ENCODE measurements at regions not wholly inside any gene's neighbourhood (a gene's known extent, or its start where the extent isn't known, plus 50 kb on each side); places are given as distances from the start of the nearest gene placed in this dataset.

DNA sequence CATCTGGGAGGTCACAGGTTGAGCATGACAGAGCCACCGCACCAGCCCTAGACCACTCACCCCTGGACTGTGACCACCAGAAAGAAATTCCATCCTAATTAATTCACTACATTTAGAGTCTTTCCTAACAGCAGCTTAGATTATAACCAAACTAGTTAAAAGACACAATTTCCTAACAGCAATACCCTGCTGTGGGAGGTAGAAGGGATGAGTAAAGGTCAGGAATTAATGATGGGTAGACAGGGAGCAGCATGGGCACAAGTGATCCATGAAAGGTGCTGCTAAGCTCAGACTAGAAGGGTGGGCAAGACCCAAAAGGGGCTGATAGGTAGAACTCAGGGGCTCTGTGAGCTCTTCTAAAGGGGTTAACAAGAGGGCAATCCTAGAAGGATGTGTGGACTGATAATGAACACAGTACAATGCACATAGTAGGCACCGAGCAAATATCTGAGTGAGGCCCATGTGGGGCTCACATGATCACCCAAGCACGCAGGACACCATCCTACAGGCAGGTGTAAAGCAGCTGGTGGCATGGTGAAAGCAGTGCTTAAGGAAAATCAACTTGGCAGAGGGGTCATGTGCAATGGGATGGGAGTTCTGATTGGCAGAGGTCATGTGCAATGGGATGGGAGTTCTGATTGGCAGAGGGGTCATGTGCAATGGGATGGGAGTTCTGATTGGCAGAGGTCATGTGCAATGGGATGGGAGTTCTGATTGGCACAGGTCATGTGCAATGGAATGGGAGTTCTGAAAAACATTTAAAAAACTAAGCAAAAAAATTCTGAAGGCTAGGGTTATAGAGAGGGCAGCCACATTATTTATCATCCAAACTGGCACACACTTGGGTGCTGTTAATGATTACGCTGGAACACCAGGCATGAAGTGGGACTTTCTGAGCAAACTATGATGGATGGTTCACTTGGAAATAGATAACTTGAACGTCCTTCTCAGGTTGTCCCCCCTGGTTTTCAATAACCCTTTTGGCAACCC lies 188.2 kb upstream of the FOXQ1 start:
- no peak for DNase-seq (ENCODE audit: low read depth in 2 of 2)

DNA sequence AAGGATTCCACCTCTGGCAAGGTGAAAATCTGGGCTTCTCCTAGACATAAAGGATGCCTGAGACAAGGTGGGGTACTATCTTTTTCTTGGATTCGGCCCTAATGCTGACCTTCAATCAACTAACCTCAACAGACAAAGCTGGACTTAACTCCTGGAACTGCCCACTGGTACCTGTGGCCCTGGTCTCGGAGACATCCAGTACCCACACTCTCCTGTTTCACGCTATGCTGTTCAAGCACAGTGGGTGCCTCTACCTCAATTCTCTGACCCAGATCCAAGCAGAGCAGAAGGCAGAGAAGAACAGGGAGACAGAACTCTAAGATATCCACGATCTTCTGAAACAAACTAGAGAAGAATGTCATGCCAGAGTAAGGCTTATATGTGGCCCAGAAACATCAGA lies 189.8 kb upstream of the FOXQ1 start:
- DNase-seq (ENCODE audit: low read depth in 2 of 2), result no peak

DNA sequence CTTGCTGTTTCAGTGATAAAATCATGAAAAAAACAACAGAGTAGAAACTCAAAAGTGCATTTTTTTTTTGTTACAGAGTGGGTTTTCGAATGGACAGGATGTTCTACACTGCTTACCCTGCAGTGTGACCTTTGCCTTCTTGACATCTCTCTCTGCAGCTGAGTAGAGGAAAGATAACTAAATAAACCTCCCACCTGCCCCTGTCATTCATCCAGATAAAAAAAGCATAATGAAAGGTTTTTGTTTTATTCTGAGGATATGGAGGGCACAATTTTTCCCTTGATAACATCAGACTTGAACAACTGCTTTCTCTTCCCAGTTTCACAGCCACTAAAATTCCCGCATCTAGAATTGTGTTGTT lies 193.6 kb upstream of the FOXQ1 start:
- no peak for DNase-seq (ENCODE audit: low read depth in 2 of 2)

DNA sequence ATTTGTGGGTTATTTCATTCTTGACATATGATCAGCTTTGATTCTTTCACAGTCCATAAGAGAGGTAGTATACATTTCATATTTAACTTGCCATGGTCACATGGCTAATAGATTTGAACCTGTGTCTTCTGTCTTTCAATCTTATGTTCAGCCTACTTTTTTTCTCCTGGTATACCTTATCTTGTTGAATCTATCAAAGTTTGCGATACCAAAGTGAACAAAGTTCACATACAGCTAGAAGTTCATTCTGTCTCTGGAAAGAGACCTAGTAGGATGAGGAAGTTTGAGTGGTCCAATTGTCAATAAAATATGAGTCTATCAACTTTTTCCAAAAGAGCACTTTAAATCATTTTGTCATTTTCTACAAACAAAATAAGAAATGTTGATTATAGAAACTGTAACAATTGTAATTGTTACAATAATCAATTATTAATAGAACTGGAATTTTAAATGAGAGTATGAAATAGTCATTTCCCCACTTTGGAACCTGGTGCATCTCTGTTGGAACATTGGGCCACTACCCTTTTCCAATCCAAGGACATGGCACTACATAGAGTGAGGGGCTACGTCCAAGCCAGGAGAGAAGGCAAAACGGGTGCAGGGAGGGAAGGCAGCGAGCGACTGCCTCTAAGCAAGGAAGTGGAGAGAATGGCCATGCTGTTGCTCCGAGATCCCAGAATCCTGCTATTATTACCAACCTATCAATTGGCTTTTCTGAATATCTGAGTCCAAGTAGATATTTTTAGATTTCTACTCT lies 194.2 kb upstream of the FOXQ1 start:
- DNase-seq (ENCODE audit: low read depth in 2 of 2), result no peak

DNA sequence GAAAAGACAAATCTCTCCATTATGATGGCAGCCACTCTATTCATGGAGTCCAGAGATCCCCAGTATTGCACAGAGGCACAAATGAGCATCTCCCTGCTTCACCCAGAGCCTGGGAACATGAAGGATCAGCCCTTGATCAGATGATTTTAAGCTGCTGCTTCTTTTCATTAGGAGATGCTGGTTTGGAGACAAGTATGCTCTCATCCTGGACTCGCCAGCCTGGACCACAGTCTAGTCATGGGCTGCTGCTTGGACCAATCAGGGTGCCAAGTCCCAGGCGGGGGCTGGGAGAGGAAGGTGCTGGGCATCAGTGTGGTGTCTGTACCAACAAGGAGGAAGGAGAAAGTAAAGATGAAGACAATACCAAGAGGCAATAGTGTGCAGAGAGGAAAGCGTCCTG lies 195.7 kb upstream of the FOXQ1 start:
- DNase-seq (ENCODE audit: low read depth in 2 of 2), result no peak

DNA sequence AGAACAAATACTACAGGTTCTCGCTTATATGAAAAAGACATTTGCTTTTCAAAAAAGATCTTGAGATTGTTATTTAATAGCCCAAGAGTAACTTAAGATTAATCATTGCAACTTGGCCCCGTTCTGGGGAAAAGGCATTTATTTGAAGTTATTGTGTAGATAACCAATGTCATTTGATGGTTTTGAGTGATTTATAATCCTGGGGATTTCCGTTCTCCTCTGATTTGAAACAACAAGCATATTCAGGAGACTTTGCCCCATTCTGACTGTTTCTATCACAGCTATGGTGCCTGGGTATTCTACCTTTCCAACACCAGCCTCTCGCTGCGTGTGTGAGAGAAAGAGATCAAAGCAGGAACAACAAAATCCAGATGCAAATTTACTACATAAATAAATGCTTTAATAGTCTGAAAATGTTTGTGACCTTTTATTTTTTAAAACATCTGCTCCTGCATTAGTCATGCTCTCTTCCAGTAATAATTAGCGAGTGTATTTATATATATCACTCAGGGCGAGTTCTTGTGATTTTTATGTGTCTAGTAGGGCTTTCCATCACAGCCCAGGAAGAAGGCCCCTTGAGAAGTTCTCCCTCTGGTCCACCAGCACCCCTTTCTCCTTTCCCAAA lies 197.9 kb upstream of the FOXQ1 start:
- DNase-seq (ENCODE audit: low read depth in 2 of 2), result no peak

DNA sequence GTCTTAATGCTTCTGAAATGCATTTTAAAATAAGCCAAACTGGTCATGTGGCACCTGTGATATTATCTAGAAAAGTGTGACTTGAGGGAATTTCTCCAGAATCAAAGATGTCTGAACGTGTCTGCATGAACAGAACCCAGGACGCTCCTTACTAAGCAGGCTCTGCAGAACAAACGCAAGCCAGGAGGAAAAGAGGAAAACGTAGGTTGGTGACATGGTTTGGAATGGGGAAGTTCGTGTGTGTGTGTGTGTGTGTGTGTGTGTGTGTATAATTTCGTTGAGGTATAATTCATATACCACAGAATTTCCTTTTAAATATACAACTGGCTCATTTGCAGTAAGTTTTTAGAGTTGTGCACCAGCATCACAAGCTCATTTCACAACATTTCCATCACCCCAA lies 200.5 kb upstream of the FOXQ1 start:
- DNase-seq (ENCODE audit: low read depth in 2 of 2), result no peak

DNA sequence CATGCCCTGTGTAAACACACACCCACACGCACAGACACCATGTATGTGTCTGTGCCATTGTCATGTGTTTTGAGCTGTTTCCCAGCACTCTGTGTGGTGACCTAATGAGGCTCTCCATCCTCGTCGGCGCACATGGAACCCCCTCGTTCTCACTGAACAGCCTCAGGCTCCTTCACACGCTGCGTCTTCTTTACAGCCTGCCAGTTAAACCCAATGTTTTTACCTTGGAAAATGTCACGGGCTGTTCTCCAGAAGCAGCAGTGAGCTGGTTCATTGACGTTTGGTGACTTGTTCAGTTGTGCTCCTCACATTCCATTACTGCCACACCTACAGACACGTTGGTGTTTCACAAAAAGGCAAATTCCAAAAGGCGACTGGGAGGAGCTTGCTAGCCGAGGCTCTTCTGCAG lies 201.0 kb upstream of the FOXQ1 start:
- no peak for DNase-seq (ENCODE audit: low read depth in 2 of 2)

DNA sequence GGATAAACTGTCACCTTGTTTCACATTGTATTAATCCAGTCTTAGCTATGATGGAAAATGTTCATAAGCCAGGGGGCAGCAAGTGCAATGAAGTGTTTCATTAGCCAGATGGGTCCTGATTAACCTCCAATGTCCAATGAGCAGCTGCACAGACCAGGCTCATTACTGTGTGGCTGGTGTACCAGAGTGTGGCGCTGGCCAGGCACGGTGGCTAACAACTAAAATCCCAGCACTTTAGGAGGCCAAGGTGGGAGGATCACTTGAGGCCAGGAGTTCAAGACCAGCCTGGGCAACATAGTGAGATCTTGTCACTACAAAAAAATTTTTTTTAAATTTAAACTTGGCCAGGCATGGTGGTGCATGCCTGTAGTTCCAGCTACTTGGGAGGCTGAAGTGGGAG lies 201.7 kb upstream of the FOXQ1 start:
- DNase-seq (ENCODE audit: low read depth in 2 of 2), result no peak

DNA sequence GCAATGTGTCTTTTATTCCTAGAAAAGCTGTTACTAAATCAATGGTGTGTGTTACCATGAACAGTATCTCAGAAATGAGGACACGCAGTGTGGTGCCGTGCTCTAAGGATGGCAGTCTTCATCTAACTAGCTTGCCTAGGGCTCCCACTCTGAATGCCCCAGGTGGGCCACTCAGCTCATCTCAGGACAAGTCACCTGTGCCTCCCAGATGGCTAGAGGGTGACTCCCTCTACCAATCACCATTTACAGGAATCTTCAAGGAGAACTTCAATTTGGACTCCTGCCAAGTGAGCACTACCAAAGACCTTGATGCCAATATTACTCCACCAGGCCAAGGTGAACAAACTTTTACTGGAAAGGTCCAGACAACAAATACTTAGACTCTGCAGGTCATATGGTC lies 202.8 kb upstream of the FOXQ1 start:
- DNase-seq (ENCODE audit: low read depth in 2 of 2), result no peak

DNA sequence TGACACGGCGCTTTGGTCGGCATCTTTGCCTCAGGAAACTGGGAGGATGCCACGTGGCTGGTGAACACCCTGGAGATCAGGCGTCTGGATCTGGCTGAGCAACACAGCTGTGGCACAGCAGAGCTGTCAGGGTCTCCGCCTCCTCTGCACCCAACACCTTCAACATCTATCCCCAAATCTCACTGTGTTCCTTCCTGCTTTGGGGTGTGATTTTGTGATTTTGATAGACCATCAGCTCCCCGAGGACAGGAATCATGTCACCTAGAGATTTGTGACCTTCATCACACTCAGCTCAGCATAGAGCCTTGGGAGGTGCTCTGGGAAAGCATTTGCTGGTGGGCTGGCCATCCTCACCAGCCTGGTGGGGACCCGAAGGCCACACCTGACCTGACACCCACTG lies 203.7 kb upstream of the FOXQ1 start:
- no peak for DNase-seq (ENCODE audit: low read depth in 2 of 2)

DNA sequence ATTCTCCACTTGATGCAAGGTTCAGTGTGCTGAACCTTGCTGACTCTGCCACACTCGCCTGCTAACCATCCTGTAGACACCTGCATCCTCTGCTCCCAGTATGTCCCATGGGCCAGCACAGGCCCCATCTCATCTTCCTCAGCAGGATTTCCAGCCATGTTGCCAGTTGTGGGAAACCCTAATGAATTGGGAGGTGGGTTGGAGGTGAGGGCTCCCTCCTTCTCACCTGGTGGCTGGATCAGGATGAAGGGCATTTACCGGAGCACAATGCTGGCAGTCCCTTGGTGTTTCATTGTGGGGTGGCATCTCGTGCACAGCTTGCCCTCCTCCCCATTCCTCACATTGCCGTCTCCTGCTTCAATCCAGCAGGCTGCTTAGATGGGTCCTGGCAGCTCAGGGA lies 204.3 kb upstream of the FOXQ1 start:
- DNase-seq (ENCODE audit: low read depth in 2 of 2), result no peak

DNA sequence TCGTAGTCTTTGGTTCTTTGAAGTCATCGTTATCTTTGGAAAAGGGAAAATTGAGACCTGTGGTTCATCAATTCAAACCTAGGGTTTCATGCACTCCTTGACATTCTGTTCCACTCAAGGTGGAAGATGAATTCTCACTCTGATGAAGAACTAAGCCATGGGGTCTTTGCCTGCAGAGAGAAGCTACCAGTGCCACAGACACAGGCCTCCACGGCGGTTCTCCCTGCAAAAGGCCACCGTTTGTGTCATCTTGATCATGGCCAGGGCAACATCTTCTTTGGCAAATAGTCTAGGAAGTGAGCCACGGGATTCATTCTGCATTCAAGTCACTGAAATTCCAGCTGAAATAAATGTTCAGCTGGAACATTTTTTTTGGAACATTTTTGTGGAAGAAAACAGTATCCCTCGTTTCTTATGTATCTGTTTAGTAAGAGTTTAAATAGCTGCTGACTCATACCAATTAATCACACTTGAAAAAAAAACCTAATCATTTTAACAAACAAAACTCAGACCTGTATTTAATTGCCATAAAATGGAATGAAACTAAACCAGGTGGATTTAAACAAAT lies 206.0 kb upstream of the FOXQ1 start:
- no peak for DNase-seq (ENCODE audit: low read depth in 2 of 2)

DNA sequence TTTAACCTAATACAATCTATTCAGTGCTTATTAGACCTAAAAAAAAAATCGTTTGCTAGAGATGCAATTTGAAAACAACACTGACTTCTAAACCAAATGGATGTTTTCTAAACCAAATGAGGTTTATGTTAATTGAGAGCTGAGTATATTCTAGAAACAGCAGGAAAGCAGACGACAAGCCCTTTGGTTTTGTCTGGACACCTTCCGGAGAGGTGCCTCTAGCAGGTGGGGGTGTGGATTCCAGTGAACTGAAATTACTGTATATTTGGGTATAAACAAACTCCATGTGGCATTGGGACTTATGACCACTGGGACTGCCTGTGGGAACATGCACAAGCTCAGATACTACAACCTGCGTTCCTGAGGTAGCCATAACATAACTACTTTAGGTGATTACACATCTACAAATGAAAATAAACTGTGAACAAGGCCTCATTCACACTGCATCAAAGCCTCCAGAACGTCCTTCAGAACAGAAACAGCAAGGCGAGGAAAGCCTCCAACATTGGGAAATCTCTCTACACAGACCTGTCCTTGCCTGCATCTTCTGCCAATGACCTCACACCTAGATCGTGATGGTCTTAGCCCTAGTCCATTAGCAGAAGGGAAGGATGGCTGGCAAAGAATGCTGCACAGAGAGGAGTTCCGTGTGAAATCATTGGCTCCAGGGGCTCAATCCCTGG lies 206.8 kb upstream of the FOXQ1 start:
- DNase-seq (ENCODE audit: low read depth in 2 of 2), result no peak

DNA sequence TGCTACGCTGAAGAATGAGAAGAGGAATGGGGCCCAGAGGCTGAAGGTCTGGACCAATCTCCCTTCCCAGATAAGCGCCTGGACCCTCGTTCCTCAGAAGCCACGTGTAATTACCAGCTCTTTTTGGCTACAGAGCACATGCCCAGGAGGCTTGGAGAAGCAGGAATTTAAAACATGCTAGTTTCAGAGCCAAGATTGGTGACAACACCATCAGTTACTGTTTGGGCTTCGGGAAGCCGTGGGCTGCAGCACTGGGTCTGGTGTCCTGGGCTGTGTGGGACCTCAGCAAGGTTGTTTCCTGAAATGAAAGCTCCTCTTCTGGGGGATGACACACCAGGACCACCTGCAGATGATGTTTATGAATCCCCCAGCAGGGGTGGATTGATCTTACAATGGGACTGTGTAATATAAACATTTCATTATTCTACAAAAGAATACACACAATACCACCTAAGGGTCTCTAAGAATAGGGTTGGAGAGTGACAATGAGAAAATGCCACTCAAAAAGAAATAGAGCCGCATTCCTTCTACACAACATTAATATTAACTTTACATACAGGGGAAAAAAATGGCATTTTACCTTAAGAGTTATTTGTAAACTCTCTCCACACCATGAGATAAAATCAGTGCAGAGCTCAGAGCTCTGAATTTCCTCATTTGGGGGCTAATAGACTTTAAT lies 207.8 kb upstream of the FOXQ1 start:
- DNase-seq (ENCODE audit: low read depth in 2 of 2), result no peak

DNA sequence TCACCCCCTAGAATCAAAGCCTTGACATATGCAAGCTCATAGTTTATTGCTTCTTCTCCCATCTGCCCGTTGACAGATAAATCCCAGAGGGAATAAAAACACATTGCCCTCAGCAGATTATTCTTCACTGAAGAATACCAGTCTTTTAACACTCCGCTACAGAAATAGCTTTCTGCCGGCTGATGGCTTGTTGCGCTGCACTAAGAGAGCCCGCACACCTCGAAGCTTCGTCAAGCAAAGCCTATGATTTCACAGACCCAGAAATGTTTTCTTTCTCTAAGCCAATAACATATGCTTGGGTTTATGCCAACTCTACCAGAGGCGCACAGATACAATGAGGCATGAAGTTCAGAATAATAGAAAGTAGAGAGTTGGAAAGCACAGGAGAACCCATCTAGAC lies 208.9 kb upstream of the FOXQ1 start:
- DNase-seq (ENCODE audit: low read depth in 2 of 2), result no peak

DNA sequence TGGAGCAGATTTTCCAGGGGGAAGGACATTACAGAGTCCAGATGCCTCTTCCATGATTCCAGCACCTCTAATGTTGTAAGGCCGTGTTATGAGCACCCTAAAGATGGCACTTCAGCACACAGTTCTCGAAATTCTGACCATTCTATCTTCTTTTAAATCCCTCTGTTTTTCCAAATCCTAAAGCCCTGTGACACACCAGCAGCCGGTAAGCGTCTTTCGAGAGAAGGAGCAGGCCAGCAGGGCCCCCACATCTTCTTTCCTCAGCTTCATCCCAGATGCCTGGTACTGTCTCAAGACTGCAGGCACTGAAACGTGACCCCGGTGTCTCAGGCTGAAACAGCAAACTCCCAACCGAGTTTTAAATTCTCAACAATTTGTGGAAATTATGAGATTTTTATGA lies 211.6 kb upstream of the FOXQ1 start:
- DNase-seq (ENCODE audit: low read depth in 2 of 2), result no peak

DNA sequence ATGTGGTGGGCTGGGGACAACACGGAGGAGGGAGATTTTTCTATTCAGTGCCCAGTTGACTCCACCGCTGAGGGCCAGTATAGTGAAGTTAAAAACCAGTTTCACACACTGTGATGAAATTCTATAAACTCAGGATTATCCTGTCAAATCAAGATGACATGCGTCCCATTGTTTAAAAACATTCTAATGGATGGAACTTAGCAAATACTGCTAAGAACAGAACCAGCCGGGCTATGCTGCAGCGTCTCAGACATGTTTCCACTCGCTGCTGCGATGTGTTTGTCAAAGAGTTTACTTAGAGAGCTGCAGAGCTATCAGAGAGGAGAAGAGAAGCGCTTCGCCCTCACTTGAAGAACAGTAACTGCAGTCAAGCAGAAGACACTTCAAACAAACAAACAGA lies 212.6 kb upstream of the FOXQ1 start:
- DNase-seq (ENCODE audit: low read depth in 2 of 2), result no peak

DNA sequence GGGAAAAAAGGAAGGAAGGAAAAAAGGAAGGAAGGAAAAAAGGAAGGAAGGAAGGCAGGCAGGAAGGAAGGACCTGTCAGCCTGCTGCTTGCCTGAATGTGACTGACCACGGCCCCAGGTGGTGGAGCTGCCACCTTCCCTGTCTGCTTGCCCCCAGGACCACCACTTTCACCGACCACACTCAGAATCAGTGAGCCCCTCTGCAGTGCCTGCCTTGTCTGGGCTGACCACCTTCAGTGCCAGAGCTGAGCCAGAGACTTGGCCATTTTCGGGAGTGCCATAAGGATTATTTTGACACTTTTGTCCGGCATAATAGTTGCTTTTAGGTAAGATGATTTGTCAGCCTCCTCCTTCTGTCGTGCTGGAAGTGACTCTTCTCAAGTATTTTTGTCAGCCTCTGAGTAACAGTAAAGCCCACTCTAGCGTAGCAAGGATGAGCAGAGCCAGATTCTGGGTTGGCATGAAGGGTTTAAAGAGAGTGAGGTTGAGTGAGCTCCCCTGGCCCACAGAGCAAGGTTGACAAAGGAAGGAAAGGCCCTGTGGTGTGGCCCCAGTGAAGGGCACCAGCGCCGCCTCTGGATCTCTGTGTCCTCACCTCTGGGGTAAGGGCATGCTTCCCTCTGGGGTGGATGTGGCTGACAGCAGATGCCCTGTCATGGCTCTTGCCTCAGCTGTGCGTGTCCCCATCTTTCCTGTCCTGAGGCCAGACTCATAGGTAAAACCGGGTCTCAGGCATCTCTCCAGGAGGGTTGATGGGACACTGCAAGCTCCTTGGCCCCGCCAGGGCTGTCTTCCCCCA lies 214.7 kb upstream of the FOXQ1 start:
- DNase-seq (ENCODE audit: low read depth in 2 of 2), result no peak

DNA sequence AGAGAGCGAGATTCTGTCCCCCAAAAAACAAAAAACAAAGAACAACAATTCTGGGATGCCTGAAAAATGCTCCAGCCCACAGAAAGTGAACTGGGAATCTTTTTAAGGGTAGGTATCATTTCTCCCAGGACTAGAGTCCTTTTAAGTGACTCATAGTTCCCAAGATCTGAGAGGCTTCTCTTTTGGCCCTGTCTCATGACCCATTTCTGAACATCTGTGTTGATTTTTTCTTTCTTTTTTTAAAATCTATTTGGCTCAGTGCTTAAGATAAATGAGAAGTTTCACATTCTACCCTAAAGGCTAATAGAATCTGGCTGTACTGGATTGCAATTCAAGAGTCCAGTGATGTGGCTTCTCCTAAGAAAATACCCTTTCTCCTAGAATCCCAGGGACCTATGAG lies 217.6 kb upstream of the FOXQ1 start:
- no peak for DNase-seq (ENCODE audit: low read depth in 2 of 2)

Measured in stimulated activated CD4-positive, alpha-beta T cell treated with anti-CD3 and anti-CD28 coated beads, Interleukin-15, amount 100 ng/mL, for 48 hours (primary cell).